SK-N-SH (cell line): ENCODE measurements at regions not wholly inside any gene's neighbourhood (a gene's known extent, or its start where the extent isn't known, plus 50 kb on each side); places are given as distances from the start of the nearest gene placed in this dataset.

ENCODE experiments used
- EP300 ChIP-seq, 2 experiments: IDR thresholded peaks; 2 replicates each; pipeline versions ENCODE4 v1.4.0 to v1.6.1; 2012; ENCODE audit warnings: borderline replicate concordance in 1 of 2, low read depth in 1 of 2, low read length in 1 of 2
- RAD21 ChIP-seq: IDR thresholded peaks from 2 replicates; pipeline ENCODE4 v1.6.1; 2012; ENCODE audit warnings: mild to moderate bottlenecking, low read length
- USF2 ChIP-seq: fragments of 150-350 bp; IDR thresholded peaks from 2 replicates; pipeline ENCODE4 v1.6.1; 2017; ENCODE audit warnings: antibody characterized with exemption, low read length, low read depth, borderline replicate concordance

GRCh38 chr18:75926811-75927210 is 499.3 kb upstream of the SMIM21 start:
- no peak for TF ChIP-seq RAD21
- TF ChIP-seq USF2: no peak
- no peak for TF ChIP-seq EP300 (IDR thresholded peaks at IDR 0.05; ENCODE audit: borderline replicate concordance in 1 of 2, low read depth in 1 of 2, low read length in 1 of 2)
